Dermis microvascular lymphatic vessel endothelial cell (primary cell): ENCODE measurements at regions not wholly inside any gene's neighbourhood (a gene's known extent, or its start where the extent isn't known, plus 50 kb on each side); places are given as distances from the start of the nearest gene placed in this dataset.

Experiments used
- DNase-seq, 2 donors: peaks; one replicate each; pipeline versions ENCODE4 v3.0.0 to v3.0.0-alpha.2; 2010; ENCODE audit warnings: low read depth in 2 of 2

DNA sequence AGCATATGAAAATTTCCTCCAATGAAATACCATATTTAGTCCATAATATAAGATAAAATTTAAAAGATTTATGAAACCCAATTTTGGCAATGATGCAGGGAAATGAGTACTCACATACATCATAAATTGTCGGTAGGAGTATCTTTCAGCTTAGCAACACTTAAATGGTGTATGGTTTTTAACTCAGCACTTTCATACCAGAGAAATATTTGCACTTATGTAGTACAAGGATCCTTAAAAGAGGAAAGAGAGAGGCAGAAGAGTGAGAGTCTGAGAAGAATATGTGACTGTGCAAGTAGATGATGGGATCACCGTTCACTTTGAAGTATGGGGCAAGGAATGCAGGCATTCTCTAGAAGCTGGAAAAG, 379.3 kb upstream of the DCN start:
- no peak for DNase-seq

DNA sequence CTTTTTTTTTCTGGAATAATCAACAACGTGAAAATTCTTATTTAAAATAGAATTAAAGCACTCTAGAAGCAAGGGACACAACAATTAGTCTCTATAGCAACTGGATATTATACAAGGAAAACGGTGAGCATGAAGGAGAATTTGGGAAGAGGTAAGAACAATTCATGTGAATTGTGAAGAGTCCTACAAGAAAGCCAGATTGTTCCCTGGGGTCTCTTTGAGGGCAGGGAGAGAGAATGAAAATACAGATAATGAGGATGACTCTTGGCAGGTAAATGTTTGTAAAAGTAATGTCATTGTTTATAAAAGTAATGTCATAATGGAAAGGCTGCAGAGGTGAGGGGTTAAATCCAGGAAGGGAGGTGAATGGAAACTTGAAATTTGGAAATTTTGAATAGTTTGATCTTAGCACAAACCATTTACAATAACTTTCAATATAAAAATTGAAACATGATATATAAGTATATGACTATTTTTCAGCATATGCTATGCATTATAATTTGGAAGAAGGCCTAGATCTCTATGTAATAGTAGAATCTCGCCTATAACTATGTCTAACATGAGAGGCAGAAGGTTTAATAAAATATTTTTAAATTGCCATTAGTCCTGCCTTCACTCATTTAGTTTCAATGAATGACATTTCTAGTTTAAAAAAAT, 378.8 kb upstream of the DCN start:
- no peak for DNase-seq

- no peak for DNase-seq
These were observed 374.3 kb upstream of the DCN start for GRCh38 chr12:91556909-91557308.

- no peak for DNase-seq
These were observed 373.1 kb upstream of the DCN start for GRCh38 chr12:91555436-91556415.

GRCh38 chr12:91551927-91552326, 369.3 kb upstream of the DCN start:
- DNase-seq = no peak

GRCh38 chr12:91551242-91551641, 368.6 kb upstream of the DCN start:
- no peak for DNase-seq

DNA sequence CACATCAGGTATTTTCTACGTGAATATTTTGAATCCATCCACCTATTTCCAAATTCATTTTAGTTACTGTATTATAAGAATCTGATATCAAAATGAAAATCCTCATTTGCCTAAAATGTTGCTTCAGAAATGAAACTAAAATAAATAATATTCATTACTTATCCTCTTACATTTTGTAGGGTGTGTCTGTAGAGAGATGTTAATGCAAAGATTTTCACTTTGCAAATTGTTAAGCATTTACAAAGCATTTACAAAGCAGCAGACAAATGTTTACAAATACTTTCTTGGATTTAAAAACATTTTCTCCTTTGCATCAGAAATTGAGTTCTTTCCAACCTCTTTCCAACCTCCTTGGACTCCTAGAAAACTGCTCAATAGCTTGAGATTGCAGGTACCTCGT, 360.0 kb upstream of the DCN start:
- no peak for DNase-seq

DNA sequence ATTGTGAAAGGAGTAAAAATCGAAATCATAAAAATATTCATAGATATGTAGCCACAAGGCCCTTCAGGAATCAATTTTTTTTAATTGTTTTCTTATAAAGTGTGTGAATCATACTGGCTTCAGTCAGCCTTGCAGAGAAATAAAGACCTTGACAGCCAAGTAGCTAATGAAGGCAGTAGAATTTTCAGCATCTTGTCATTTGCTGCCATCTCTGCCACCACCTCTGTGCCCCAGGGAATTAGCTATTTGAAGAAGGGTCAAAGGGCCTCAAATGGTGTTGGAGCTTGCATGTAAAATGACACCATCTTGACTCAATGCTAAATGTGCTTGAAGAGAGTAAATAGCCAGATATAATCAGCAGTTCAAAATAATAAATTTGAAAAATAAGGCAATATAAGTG, 359.4 kb upstream of the DCN start:
- no peak for DNase-seq

- DNase-seq = peak in 1 of 2 donors; percentile 63
These were observed 355.8 kb upstream of the DCN start for GRCh38 chr12:91538418-91538817.

DNA sequence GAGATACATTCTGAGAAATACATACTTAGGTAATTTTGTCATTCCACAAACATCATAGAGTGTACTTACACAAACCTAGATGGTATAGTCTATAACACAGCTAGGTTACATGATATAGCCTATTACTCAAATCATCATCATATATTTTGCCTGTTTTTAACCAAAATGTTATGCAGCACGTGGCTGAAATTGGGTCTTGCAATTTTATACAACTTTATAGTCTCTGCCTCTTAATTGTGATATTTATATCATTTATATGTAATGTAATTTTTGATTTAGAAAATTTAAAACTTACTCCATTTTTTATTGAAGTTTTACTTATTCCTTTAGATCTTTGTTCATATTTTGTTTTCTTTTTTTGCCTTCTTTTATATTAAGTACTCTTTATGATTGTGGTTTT, 350.7 kb upstream of the DCN start:
- no peak for DNase-seq

- DNase-seq = peak; percentile 11 to 60
These were observed 347.2 kb upstream of the DCN start for GRCh38 chr12:91529829-91530228.

- no peak for DNase-seq
These were observed 341.2 kb upstream of the DCN start for GRCh38 chr12:91523831-91524230.

GRCh38 chr12:91516695-91517047, 334.1 kb upstream of the DCN start:
- DNase-seq = no peak

- no peak for DNase-seq
These were observed 333.5 kb upstream of the DCN start for GRCh38 chr12:91515944-91516694.

DNA sequence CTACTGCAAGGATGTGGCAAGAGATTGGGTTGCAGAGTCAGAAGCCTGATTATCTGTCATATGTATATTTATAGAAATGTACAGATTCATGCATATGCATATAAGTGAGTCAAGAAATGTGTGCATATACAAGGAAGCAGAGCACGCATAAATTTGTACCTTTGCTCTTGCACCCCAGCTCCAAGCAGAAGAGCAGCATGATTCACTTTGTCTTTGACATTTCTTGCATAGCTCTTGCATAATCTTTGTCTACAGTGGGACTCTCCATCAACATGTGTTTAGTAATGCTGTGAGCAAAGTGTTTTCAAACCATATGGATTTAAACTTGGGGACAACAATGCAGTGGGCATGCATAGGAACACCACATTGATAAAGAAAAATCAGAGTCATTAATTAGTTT, 330.7 kb upstream of the DCN start:
- no peak for DNase-seq

- no peak for DNase-seq
These were observed 329.3 kb upstream of the DCN start for GRCh38 chr12:91511795-91512420.

GRCh38 chr12:91507754-91508153, 325.1 kb upstream of the DCN start:
- DNase-seq = peak in 1 of 2 donors; percentile 55

DNA sequence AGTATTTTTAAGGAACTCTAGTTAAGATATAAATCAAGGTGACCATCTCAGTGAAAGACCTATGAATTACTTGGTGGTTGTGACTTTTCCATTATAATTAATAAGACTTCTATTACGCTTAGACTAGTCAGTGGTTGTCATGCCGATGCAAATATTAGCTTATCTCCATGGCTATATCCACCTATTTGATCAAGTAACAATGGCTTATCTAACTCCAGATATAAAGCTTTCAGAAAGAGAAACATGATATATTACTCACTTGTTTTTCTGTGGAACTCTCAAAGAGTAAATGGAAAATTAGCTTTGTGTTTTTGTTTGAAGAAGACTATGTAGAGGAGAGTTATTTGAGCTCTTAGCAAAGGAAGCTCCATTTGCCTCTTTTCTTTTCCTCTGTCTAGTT, 323.8 kb upstream of the DCN start:
- DNase-seq = peak; percentile 64 to 68

DNA sequence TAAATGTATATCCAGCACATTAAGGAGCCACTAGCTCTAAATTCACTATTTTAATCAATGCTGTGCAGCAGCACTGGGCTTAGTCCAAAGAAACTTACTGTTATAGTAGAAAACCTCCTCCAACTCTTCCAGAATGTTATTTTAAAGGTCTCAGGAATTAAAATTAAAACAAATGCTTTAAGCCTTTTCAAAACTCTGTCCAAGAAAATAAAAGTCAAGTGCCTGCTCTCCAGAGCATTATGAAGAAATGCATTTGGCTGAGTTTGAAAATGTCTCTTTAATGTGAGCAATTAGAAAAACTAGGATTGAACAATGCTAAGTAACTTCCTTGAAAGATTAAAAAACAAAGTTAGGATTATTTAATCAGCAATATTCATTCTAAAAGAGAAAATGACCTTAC, 322.4 kb upstream of the DCN start:
- no peak for DNase-seq

DNA sequence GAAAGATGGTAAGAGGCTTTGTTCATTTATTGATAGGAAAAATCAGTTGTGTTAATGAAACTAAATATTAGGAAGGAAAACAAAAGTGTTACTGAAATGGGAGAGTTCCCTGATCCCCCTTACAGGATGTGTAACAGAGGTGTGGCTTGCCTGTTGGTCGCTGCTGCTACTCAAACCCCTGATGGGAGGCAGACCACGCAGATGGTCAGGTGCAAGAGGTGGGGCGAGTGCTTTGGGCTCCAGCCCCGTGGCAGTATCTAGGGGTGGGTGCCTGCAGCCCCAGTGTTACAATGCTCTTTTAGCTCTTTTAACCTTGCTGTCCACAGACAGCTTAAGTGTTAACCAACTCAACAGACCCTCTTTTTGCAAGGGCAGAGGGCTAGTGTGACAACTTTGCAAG, 319.6 kb upstream of the DCN start:
- DNase-seq = no peak

GRCh38 chr12:91496337-91496736, 313.7 kb upstream of the DCN start:
- peak in 1 of 2 donors; percentile 32 for DNase-seq

DNA sequence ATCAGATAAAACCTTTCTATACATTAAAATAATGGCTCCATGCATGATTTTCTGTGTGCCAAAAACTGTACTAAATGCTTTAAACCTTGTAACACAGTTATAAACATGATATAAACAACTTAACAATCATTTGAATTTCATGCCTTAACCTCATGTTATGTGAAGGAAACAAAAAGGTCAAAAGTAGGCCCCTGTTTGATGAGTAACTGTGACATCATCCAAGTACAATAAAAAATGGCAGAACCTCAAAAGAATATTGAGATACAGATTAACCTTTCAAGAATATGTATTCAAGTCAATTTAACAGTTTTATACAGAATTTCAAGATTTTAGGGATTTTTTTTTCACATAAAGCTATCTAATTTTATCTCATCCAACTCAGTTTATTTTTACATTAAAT, 310.7 kb upstream of the DCN start:
- DNase-seq = peak in 1 of 2 donors; percentile 30
